ENCODE measurements at regions not wholly inside any gene's neighbourhood (a gene's known extent, or its start where the extent isn't known, plus 50 kb on each side); places are given as distances from the start of the nearest gene placed in this dataset.

DNA sequence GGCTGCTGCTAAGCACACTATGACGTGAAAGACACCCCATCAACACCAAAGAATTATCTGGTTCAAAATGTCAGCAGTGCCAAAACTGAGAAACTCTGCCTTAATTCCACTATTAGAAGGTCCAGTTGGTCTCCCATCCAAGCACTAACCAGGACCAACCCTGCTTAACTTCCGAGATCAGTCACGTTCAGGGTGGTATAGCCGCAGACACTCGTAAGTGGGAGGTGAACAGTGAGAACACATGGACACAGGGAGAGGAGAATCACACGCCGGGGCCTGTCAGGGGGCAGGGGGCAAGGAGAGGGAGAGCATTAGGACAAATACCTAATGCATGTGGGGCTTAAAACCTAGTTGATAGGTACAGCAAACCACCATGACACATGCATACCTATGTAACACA is 83.4 kb downstream of the C13orf42 start:
- no peak for DNase-seq (ENCODE audit: extremely low spot score)
- CTCF ChIA-PET, result no interaction called here
- no peak for TF ChIP-seq NFRKB (IDR thresholded peaks at IDR 0.05)
- TF ChIP-seq CTBP1 (IDR thresholded peaks at IDR 0.05; ENCODE audit: borderline replicate concordance), result no peak
- no peak for TF ChIP-seq HDGF (IDR thresholded peaks at IDR 0.05; ENCODE audit: borderline replicate concordance)
- no peak for TF ChIP-seq FOXM1 (IDR thresholded peaks at IDR 0.05; ENCODE audit: borderline replicate concordance)
- TF ChIP-seq ARNT (IDR thresholded peaks at IDR 0.05), result no peak
- TF ChIP-seq TARDBP (IDR thresholded peaks at IDR 0.05), result no peak
- TF ChIP-seq SP1 (IDR thresholded peaks at IDR 0.05), result no peak
- TF ChIP-seq, protein P1, sequence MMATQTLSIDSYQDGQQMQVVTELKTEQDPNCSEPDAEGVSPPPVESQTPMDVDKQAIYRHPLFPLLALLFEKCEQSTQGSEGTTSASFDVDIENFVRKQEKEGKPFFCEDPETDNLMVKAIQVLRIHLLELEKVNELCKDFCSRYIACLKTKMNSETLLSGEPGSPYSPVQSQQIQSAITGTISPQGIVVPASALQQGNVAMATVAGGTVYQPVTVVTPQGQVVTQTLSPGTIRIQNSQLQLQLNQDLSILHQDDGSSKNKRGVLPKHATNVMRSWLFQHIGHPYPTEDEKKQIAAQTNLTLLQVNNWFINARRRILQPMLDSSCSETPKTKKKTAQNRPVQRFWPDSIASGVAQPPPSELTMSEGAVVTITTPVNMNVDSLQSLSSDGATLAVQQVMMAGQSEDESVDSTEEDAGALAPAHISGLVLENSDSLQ (IDR thresholded peaks at IDR 0.05), result no peak
- TF ChIP-seq SUZ12 (IDR thresholded peaks at IDR 0.05), result no peak
- TF ChIP-seq BHLHE40 (IDR thresholded peaks at IDR 0.05; ENCODE audit: borderline replicate concordance), result no peak
- no peak for TF ChIP-seq FOXK2 (IDR thresholded peaks at IDR 0.05)
- no peak for TF ChIP-seq LEF1 (IDR thresholded peaks at IDR 0.05; ENCODE audit: borderline replicate concordance)
- no peak for TF ChIP-seq L3MBTL2 (conservative IDR thresholded peaks at IDR 0.05)
- TF ChIP-seq FOXA1 (IDR thresholded peaks at IDR 0.05), result no peak
- no peak for TF ChIP-seq ELF4 (IDR thresholded peaks at IDR 0.05)
- no peak for TF ChIP-seq ZNF384 (IDR thresholded peaks at IDR 0.05)
- POLR2A ChIA-PET, result no interaction called here

DNA sequence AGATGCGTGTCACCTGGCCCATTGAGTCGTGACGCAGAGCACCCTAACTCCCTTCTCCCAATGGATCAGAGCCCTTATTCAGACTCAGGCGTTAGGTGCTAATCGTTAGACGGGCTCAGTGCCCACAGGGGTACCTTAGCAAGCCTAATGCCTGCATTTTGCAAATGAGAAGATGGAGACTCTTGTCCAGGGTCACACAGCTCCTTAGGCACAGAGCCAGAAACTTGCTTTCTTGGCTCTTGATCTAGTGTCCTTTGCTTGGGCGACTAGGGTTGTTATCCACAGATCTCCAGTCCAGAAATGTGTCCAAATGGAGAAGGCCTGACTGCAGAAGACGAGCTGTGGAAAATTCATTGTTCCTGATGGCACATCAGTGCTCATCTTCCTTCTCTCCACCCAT is 85.1 kb downstream of the C13orf42 start:
- TF ChIP-seq FOXA1 (IDR thresholded peaks at IDR 0.05) (no peak), TARDBP (IDR thresholded peaks at IDR 0.05) (no peak), ARNT (IDR thresholded peaks at IDR 0.05) (no peak), L3MBTL2 (conservative IDR thresholded peaks at IDR 0.05) (no peak), ZNF384 (IDR thresholded peaks at IDR 0.05) (no peak), HDGF (IDR thresholded peaks at IDR 0.05; ENCODE audit: borderline replicate concordance) (no peak), FOXK2 (IDR thresholded peaks at IDR 0.05) (no peak), SUZ12 (IDR thresholded peaks at IDR 0.05) (no peak), ELF4 (IDR thresholded peaks at IDR 0.05) (no peak), FOXM1 (IDR thresholded peaks at IDR 0.05; ENCODE audit: borderline replicate concordance) (no peak), NFRKB (IDR thresholded peaks at IDR 0.05) (no peak), BHLHE40 (IDR thresholded peaks at IDR 0.05; ENCODE audit: borderline replicate concordance) (no peak), CTBP1 (IDR thresholded peaks at IDR 0.05; ENCODE audit: borderline replicate concordance) (no peak), LEF1 (IDR thresholded peaks at IDR 0.05; ENCODE audit: borderline replicate concordance) (no peak), SP1 (IDR thresholded peaks at IDR 0.05) (no peak)
- TF ChIP-seq, protein P1 (IDR thresholded peaks at IDR 0.05), result no peak
- POLR2A ChIA-PET, result no interaction called here
- CTCF ChIA-PET, result no interaction called here
- no peak for DNase-seq (ENCODE audit: extremely low spot score)

DNA sequence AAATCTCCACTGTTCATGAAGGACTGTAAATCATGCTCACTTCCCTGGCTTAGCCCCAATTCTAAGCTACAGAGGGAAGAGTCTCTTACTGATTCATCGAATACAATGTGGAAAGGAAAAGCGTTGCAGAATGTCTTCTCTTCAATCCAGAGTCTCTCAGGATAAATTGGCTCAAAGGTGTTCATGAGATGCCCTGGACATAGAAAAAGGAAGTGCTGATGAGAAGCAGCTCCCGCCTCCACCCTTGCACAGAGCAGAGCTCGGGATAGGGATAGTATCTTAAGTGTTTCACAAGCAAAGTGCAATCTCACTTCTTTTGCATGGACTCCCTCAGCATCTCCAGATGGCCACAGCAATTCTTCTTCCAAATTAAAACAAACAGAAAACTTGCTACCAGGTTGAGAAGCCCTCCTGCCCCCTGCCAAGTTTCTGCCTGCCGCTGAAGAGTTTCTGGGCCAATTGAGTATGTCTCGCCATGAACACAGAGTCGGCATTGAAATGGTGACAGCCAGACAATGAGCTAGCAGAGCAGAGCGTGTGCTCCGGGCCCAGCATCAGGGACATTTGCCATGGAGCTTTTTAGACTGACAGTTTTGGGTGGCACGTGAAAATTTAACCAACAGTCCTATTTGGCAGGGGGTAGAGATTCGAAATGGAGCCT is 85.7 kb downstream of the C13orf42 start:
- ChIA-PET POLR2A (no interaction called here), CTCF (no interaction called here)
- DNase-seq (ENCODE audit: extremely low spot score), result no peak
- TF ChIP-seq ARNT (IDR thresholded peaks at IDR 0.05), result no peak
- TF ChIP-seq LEF1 (IDR thresholded peaks at IDR 0.05; ENCODE audit: borderline replicate concordance), result no peak
- TF ChIP-seq CTBP1 (IDR thresholded peaks at IDR 0.05; ENCODE audit: borderline replicate concordance), result no peak
- no peak for TF ChIP-seq FOXA1 (IDR thresholded peaks at IDR 0.05)
- TF ChIP-seq BHLHE40 (IDR thresholded peaks at IDR 0.05; ENCODE audit: borderline replicate concordance), result no peak
- TF ChIP-seq SP1 (IDR thresholded peaks at IDR 0.05), result no peak
- no peak for TF ChIP-seq SUZ12 (IDR thresholded peaks at IDR 0.05)
- no peak for TF ChIP-seq ELF4 (IDR thresholded peaks at IDR 0.05)
- TF ChIP-seq NFRKB (IDR thresholded peaks at IDR 0.05), result no peak
- no peak for TF ChIP-seq TARDBP (IDR thresholded peaks at IDR 0.05)
- no peak for TF ChIP-seq L3MBTL2 (conservative IDR thresholded peaks at IDR 0.05)
- TF ChIP-seq FOXK2 (IDR thresholded peaks at IDR 0.05), result no peak

DNA sequence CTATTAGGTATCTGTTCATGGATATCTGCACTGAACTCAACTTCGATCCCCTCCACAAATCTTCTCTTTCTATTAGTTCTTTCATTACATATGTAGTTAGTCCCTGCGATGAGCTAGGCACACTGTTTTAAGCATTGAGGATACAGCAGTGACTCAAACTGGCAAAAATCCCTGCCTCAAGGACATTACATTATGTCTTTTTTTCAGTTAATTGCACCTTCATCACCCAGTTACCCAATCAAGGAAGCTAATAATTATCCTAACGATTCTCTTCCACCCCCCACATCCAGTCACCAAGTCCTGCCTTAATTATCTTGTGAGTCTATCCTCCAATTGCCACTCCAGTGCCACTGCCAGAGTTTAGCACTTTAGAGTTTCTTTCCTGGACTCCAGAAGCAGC is 89.3 kb downstream of the C13orf42 start:
- no peak for TF ChIP-seq HDGF (IDR thresholded peaks at IDR 0.05; ENCODE audit: borderline replicate concordance)
- TF ChIP-seq TARDBP (IDR thresholded peaks at IDR 0.05), result no peak
- no peak for TF ChIP-seq ZNF384 (IDR thresholded peaks at IDR 0.05)
- TF ChIP-seq L3MBTL2 (conservative IDR thresholded peaks at IDR 0.05), result no peak
- TF ChIP-seq, protein P1 (IDR thresholded peaks at IDR 0.05), result no peak
- TF ChIP-seq NFRKB (IDR thresholded peaks at IDR 0.05), result no peak
- TF ChIP-seq SUZ12 (IDR thresholded peaks at IDR 0.05), result no peak
- TF ChIP-seq SP1 (IDR thresholded peaks at IDR 0.05), result no peak
- TF ChIP-seq BHLHE40 (IDR thresholded peaks at IDR 0.05; ENCODE audit: borderline replicate concordance), result no peak
- no peak for TF ChIP-seq CTBP1 (IDR thresholded peaks at IDR 0.05; ENCODE audit: borderline replicate concordance)
- no peak for TF ChIP-seq ARNT (IDR thresholded peaks at IDR 0.05)
- no peak for TF ChIP-seq FOXM1 (IDR thresholded peaks at IDR 0.05; ENCODE audit: borderline replicate concordance)
- no peak for TF ChIP-seq LEF1 (IDR thresholded peaks at IDR 0.05; ENCODE audit: borderline replicate concordance)
- no peak for TF ChIP-seq FOXA1 (IDR thresholded peaks at IDR 0.05)
- no peak for TF ChIP-seq ELF4 (IDR thresholded peaks at IDR 0.05)
- TF ChIP-seq FOXK2 (IDR thresholded peaks at IDR 0.05), result no peak
- no peak for DNase-seq (ENCODE audit: extremely low spot score)
- ChIA-PET CTCF (interaction anchor here (0.7 kb wide), 1 partner anchor 12 kb away, joined by 4 read pairs; no protein-coding TSS in a partner anchor), POLR2A (no interaction called here)

DNA sequence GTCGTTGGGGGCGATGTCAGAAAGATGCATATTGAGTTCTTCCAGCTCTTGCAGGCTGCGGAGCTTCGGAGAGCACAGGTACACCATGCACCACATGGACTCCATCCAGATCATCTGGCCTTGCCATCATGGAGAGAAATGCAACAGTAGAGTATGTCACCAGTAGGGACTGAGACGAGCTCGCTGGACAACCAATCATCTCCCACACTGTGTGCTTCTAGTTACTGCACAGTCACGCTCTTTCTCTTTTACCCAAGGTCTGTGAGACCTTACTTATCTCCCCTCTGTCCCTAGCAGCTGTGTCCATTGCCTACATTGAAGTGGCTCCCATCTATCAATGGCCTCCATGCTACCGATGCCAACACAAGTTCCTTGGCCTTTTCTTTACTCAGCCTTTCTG is 90.5 kb downstream of the C13orf42 start:
- DNase-seq (ENCODE audit: extremely low spot score), result no peak
- TF ChIP-seq TARDBP (IDR thresholded peaks at IDR 0.05) (no peak), ZNF384 (IDR thresholded peaks at IDR 0.05) (no peak), LEF1 (IDR thresholded peaks at IDR 0.05; ENCODE audit: borderline replicate concordance) (no peak)
- ChIA-PET CTCF (no interaction called here), POLR2A (no interaction called here)

DNA sequence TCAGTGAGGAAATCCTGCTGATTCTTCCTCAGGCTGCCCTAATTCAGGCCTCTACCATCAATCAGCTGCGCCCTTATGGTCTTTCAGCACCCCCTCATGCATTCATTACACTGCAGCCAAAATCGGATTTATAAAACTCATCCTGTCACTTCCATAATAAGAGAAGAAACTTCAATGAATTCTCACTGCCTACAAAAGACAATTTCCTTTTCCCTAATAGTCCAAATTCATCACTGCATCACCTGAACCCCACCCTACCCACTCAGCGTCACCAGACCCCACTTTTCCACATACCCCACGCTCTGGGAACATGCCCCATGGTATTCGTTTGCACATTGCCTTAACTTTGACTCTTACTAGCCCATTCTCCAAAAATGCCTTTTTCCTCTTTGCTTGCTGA is 92.0 kb downstream of the C13orf42 start:
- CTCF ChIA-PET, result no interaction called here

More for the DNA sequence above, 92.0 kb downstream of the C13orf42 start:
- TF ChIP-seq FOXM1 (IDR thresholded peaks at IDR 0.05; ENCODE audit: borderline replicate concordance) (no peak), SP1 (IDR thresholded peaks at IDR 0.05) (no peak), HDGF (IDR thresholded peaks at IDR 0.05; ENCODE audit: borderline replicate concordance) (no peak), FOXK2 (IDR thresholded peaks at IDR 0.05) (no peak), CTBP1 (IDR thresholded peaks at IDR 0.05; ENCODE audit: borderline replicate concordance) (no peak), L3MBTL2 (conservative IDR thresholded peaks at IDR 0.05) (no peak), ARNT (IDR thresholded peaks at IDR 0.05) (no peak), ELF4 (IDR thresholded peaks at IDR 0.05) (no peak), ZNF384 (IDR thresholded peaks at IDR 0.05) (no peak), SUZ12 (IDR thresholded peaks at IDR 0.05) (no peak), LEF1 (IDR thresholded peaks at IDR 0.05; ENCODE audit: borderline replicate concordance) (no peak), FOXA1 (IDR thresholded peaks at IDR 0.05) (no peak)
- TF ChIP-seq, protein P1 (IDR thresholded peaks at IDR 0.05), result no peak
- no peak for DNase-seq (ENCODE audit: extremely low spot score)
- POLR2A ChIA-PET, result no interaction called here
